Brain microvascular endothelial cell (primary cell): ENCODE measurements at regions not wholly inside any gene's neighbourhood (a gene's known extent, or its start where the extent isn't known, plus 50 kb on each side); places are given as distances from the start of the nearest gene placed in this dataset.

Experiments
- DNase-seq: peaks from one replicate; pipeline ENCODE4 v3.0.0-alpha.2; 2020
- H3K27ac ChIP-seq: fragments of 250-450 bp; sonication (Bioruptor Pico); 2 replicates; pipeline ENCODE4 v1.5.1; 2020; ENCODE audit warnings: mild to moderate bottlenecking, moderate library complexity
- H3K27me3 ChIP-seq: fragments of 250-450 bp; sonication (Bioruptor Pico); replicated peaks from 2 replicates; pipeline ENCODE4 v1.5.1; 2020; ENCODE audit warnings: mild to moderate bottlenecking
- H3K36me3 ChIP-seq: fragments of 250-450 bp; sonication (Bioruptor Pico); replicated peaks from 2 replicates; pipeline ENCODE4 v1.5.1; 2020; ENCODE audit warnings: mild to moderate bottlenecking
- H3K4me3 ChIP-seq: 2 replicates; pipeline ENCODE4 v1.5.1; 2011; ENCODE audit warnings: low read depth, mild to moderate bottlenecking, control low read depth, low read length, moderate library complexity
- in situ Hi-C: cut with HindIII; loops from 2 replicates; pipeline ENCODE4 v1.10.0; 2017; ENCODE audit warnings: low sequenced_read_pairs, low pct_ligation_motif_present
- TF ChIP-seq, protein P1 (sequence below): IDR thresholded peaks from 2 replicates; pipeline ENCODE4 v1.5.1; 2011; ENCODE audit warnings: low read depth, mild to moderate bottlenecking, moderate library complexity, low read length, control low read depth, inconsistent platforms; ENCODE audit errors: missing control alignments

GRCh38 chr4:27638163-27638915 lies 777.7 kb downstream of the STIM2 start:
- Histone ChIP-seq H3K27me3 (no peaks in the 10 kb centered on the region), H3K4me3 (no peak overlapping the region), H3K36me3 (no peaks in the 10 kb centered on the region), H3K27ac (no peak overlapping the region)
- TF ChIP-seq, protein P1, sequence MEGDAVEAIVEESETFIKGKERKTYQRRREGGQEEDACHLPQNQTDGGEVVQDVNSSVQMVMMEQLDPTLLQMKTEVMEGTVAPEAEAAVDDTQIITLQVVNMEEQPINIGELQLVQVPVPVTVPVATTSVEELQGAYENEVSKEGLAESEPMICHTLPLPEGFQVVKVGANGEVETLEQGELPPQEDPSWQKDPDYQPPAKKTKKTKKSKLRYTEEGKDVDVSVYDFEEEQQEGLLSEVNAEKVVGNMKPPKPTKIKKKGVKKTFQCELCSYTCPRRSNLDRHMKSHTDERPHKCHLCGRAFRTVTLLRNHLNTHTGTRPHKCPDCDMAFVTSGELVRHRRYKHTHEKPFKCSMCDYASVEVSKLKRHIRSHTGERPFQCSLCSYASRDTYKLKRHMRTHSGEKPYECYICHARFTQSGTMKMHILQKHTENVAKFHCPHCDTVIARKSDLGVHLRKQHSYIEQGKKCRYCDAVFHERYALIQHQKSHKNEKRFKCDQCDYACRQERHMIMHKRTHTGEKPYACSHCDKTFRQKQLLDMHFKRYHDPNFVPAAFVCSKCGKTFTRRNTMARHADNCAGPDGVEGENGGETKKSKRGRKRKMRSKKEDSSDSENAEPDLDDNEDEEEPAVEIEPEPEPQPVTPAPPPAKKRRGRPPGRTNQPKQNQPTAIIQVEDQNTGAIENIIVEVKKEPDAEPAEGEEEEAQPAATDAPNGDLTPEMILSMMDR, result no peak
- no peak for DNase-seq
- in situ Hi-C loops, result no loop called here

GRCh38 chr4:27643101-27643500 lies 782.5 kb downstream of the STIM2 start:
- Histone ChIP-seq H3K27ac (no peak overlapping the region), H3K4me3 (no peak overlapping the region), H3K27me3 (no peaks in the 10 kb centered on the region), H3K36me3 (no peaks in the 10 kb centered on the region)
- in situ Hi-C loops, result no loop called here
- no peak for DNase-seq
- TF ChIP-seq, protein P1, result no peak

- TF ChIP-seq, protein P1, result no peak
- Histone ChIP-seq H3K27me3 (no peaks in the 10 kb centered on the region), H3K27ac (no peak overlapping the region), H3K4me3 (no peak overlapping the region), H3K36me3 (no peaks in the 10 kb centered on the region)
- no peak for DNase-seq
- in situ Hi-C loops, result no loop called here
Measured at GRCh38 chr4:27648416-27648815, 787.8 kb downstream of the STIM2 start.

DNA sequence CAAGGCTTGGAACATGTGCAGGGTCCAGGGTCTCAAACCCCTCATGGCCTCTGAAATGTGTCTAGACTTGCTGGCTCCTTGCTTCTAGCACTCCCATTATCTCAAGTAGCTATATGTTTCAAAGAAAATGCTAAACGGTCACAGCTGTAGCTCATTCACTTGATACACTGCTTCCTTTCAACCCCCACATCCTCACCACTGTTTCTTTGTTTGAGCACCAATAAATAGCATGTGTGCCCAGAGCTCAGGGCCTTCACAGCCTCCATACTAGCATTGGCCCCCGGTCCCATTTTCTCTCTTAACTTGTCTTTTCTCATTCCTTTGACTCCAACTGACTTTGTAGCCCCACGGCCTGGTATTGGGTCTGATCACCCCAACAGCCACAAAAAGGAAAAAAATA lies 801.8 kb downstream of the STIM2 start:
- no peaks in the 10 kb centered on the region for H3K27me3 ChIP-seq
- no peak overlapping the region for H3K27ac ChIP-seq
- DNase-seq, result no peak
- H3K4me3 ChIP-seq, result no peak overlapping the region
- no peaks in the 10 kb centered on the region for H3K36me3 ChIP-seq
- TF ChIP-seq, protein P1, result no peak
- in situ Hi-C loops, result no loop called here

- Histone ChIP-seq H3K4me3 (no peak overlapping the region), H3K27ac (no peak overlapping the region), H3K27me3 (no peaks in the 10 kb centered on the region), H3K36me3 (no peaks in the 10 kb centered on the region)
- in situ Hi-C loops, result no loop called here
- TF ChIP-seq, protein P1, result peak; percentile 31
- no peak for DNase-seq
Measured at GRCh38 chr4:27666943-27667342, 806.3 kb downstream of the STIM2 start.

DNA sequence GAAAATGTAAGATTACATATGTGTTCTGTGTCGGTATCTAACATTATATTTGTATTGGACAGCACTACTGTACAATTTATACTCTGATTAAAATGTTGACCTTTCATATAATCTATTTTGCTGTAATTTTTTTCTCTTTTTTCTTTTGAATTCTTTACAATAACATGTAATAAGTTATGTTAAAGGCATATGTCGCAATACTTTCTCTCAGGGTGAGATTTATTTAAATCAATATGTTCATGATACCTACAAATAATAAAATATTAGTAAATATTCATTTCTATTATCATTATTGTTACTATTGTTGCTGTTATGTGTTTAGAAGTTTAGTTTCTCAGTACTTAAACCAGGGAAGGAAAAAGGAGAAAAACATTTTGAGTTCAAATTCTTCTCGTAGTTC lies 807.4 kb downstream of the STIM2 start:
- no peaks in the 10 kb centered on the region for H3K27me3 ChIP-seq
- H3K27ac ChIP-seq, result no peak overlapping the region
- H3K36me3 ChIP-seq, result no peaks in the 10 kb centered on the region
- no peak for DNase-seq
- in situ Hi-C loops, result no loop called here
- TF ChIP-seq, protein P1, result no peak
- H3K4me3 ChIP-seq, result no peak overlapping the region
